CD8-positive, alpha-beta memory T cell (primary cell): ENCODE measurements at regions not wholly inside any gene's neighbourhood (a gene's known extent, or its start where the extent isn't known, plus 50 kb on each side); places are given as distances from the start of the nearest gene placed in this dataset.

Source experiments
- CTCF ChIA-PET: fragments of 350-600 bp; sonication (Branson Sonifier 250); formaldehyde crosslinking; loops from one replicate; lab custom pipeline; 2021; ENCODE audit warnings: antibody characterized with exemption; lab: Charles Lee
- POLR2A ChIA-PET: fragments of 350-600 bp; sonication (Branson Sonifier 250); formaldehyde crosslinking; loops from one replicate; lab custom pipeline; 2021; ENCODE audit warnings: antibody characterized with exemption; lab: Charles Lee
- DNase-seq, 5 donors: peaks; one replicate each; pipeline versions ENCODE4 v3.0.0 to v3.0.0-alpha.2; 2020 to 2022; ENCODE audit warnings: mixed read lengths in 1 of 5
- H3K27ac ChIP-seq: one replicate; pipeline ENCODE4 v1.7.0; 2013; ENCODE audit warnings: low read depth, mild to moderate bottlenecking, low read length, moderate library complexity
- H3K27me3 ChIP-seq: 2 replicates; pipeline ENCODE4 v1.7.0; 2013; ENCODE audit warnings: low read length, mild to moderate bottlenecking; ENCODE audit not compliant: insufficient read depth, poor library complexity, severe bottlenecking
- H3K36me3 ChIP-seq: 2 replicates; pipeline ENCODE4 v1.7.0; 2013; ENCODE audit warnings: mild to moderate bottlenecking, low read length, moderate library complexity; ENCODE audit not compliant: insufficient read depth
- H3K4me1 ChIP-seq: 2 replicates; pipeline ENCODE4 v1.7.0; 2013; ENCODE audit warnings: mild to moderate bottlenecking, low read length, moderate library complexity; ENCODE audit not compliant: insufficient read depth
- H3K4me3 ChIP-seq: 2 replicates; pipeline ENCODE4 v1.7.0; 2013; ENCODE audit warnings: mild to moderate bottlenecking, low read length
- H3K9me3 ChIP-seq: 2 replicates; pipeline ENCODE4 v1.7.0; 2013; ENCODE audit warnings: mild to moderate bottlenecking, low read length
- H3K27ac Mint-ChIP-seq, 8 donors: one replicate each; pipeline ENCODE4 v1.8.0; 2020 to 2021; ENCODE audit warnings: mixed read lengths in 8 of 8, mild to moderate bottlenecking in 6 of 8, inconsistent platforms in 3 of 8, moderate library complexity in 3 of 8
- H3K27me3 Mint-ChIP-seq, 2 donors: one replicate each; pipeline ENCODE4 v1.8.0; 2020 to 2021; ENCODE audit warnings: mixed read lengths in 2 of 2, mild to moderate bottlenecking in 1 of 2, moderate library complexity in 1 of 2
- H3K36me3 Mint-ChIP-seq, 3 donors: one replicate each; pipeline ENCODE4 v1.8.0; 2020 to 2021; ENCODE audit warnings: mixed read lengths in 3 of 3, inconsistent platforms in 1 of 3, mild to moderate bottlenecking in 1 of 3
- H3K4me1 Mint-ChIP-seq, 3 donors: one replicate each; pipeline ENCODE4 v1.8.0; 2020 to 2021; ENCODE audit warnings: mixed read lengths in 3 of 3, inconsistent platforms in 1 of 3, mild to moderate bottlenecking in 1 of 3
- H3K4me3 Mint-ChIP-seq, 7 donors: one replicate each; pipeline ENCODE4 v1.8.0; 2020 to 2021; ENCODE audit warnings: mixed read lengths in 7 of 7, mild to moderate bottlenecking in 6 of 7, moderate library complexity in 4 of 7, inconsistent platforms in 2 of 7
- H3K9me3 Mint-ChIP-seq, 5 donors: one replicate each; pipeline ENCODE4 v1.8.0; 2020 to 2022; ENCODE audit warnings: mixed read lengths in 5 of 5, mild to moderate bottlenecking in 3 of 5, moderate library complexity in 2 of 5, inconsistent platforms in 1 of 5

DNA sequence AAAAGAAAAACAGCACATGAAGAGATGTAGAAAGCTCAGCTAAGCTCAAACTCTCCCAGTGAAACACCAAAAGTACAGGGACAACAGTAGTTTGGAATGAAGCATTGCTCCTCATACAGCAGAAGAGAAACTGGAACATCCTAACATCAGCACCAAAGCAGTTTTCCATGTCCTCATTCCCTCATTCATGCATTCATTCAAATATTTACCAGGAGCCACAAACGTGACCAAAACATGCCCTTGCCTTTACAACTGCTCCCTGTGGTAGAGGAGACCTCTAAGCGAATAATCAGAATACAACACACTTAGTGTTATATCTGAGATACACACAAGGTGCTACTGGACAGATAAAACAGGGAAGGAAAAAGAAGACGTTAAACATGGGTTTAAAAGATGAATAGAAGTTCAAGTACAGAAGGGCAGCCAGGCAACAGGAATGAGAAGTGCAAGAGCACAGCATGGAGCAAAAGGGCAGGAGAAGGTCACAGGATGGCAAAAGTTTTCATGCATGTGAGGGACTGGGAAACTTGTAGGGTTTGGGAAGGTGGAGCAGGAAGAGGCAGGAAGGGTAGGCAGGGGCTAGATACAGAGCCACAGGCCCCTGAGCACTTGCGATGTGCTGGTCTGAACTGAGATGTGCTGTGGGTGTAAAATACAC is 58.5 kb upstream of the LMCD1 start:
- H3K27ac Mint-ChIP-seq: no peak overlapping the region
- peaks cover 3 to 20% of the 10 kb centered on the region in 2 donors for H3K27me3 Mint-ChIP-seq
- peaks cover 0 to 5% (median 4%) of the 10 kb centered on the region in 3 donors for H3K4me1 Mint-ChIP-seq
- no peak overlapping the region for H3K27ac ChIP-seq
- ChIA-PET POLR2A (no interaction called here), CTCF (no interaction called here)
- no peaks in the 10 kb centered on the region for H3K9me3 ChIP-seq
- no peak overlapping the region for H3K4me3 Mint-ChIP-seq
- no peaks in the 10 kb centered on the region for H3K4me1 ChIP-seq
- peaks cover 0 to 2% (median 0%) of the 10 kb centered on the region in 5 donors for H3K9me3 Mint-ChIP-seq
- H3K36me3 ChIP-seq: no peaks in the 10 kb centered on the region
- H3K36me3 Mint-ChIP-seq: no peaks in the 10 kb centered on the region
- H3K27me3 ChIP-seq: peaks cover 3% of the 10 kb centered on the region
- no peak overlapping the region for H3K4me3 ChIP-seq
- DNase-seq: no peak

- Mint-ChIP-seq H3K27me3 (peaks cover 3 to 20% of the 10 kb centered on the region in 2 donors), H3K4me3 (no peak overlapping the region), H3K27ac (no peak overlapping the region), H3K36me3 (no peaks in the 10 kb centered on the region), H3K9me3 (no peaks in the 10 kb centered on the region), H3K4me1 (peaks cover 0 to 5% (median 4%) of the 10 kb centered on the region in 3 donors)
- no peaks in the 10 kb centered on the region for H3K36me3 ChIP-seq
- H3K27me3 ChIP-seq: peaks cover 3% of the 10 kb centered on the region
- H3K9me3 ChIP-seq: no peaks in the 10 kb centered on the region
- H3K4me1 ChIP-seq: no peaks in the 10 kb centered on the region
- no peak overlapping the region for H3K27ac ChIP-seq
- no peak overlapping the region for H3K4me3 ChIP-seq
- no peak for DNase-seq
- ChIA-PET POLR2A (no interaction called here), CTCF (interaction anchor here (1.2 kb wide), 1 partner anchor 326 kb away, joined by 3 read pairs; the partner anchor contains the start of gene OXTR)
Observed at GRCh38 chr3:8443829-8444791, 57.5 kb upstream of the LMCD1 start.

DNA sequence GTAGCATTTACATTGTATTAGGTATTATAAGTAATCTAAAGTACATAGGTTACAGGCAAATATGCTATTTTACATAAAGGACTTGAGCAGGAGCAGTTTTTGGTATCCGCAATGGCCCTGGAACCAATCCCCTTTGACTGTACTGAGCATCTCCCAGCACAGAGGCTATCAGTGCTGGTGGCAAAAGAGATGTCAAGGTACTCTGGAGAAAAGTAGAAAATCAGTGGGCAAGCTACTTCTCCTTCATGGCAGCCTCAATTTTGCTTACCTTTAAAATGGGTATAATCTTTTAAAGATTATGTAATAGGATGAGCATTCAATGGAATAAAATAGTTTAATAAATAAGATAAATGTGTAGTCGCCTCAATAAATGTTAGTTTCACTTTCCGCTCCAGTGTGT is 56.7 kb upstream of the LMCD1 start:
- H3K27me3 ChIP-seq: peaks cover 3% of the 10 kb centered on the region
- no peaks in the 10 kb centered on the region for H3K9me3 ChIP-seq
- no peaks in the 10 kb centered on the region for H3K36me3 Mint-ChIP-seq
- no peak overlapping the region for H3K27ac Mint-ChIP-seq
- no peaks in the 10 kb centered on the region for H3K36me3 ChIP-seq
- H3K4me3 ChIP-seq: no peak overlapping the region
- H3K27ac ChIP-seq: no peak overlapping the region
- ChIA-PET CTCF (interaction anchor here (1.2 kb wide), 1 partner anchor 325 kb away, joined by 3 read pairs; the partner anchor contains the start of gene OXTR), POLR2A (no interaction called here)
- H3K4me3 Mint-ChIP-seq: no peak overlapping the region
- H3K4me1 Mint-ChIP-seq: peaks cover 0 to 5% (median 4%) of the 10 kb centered on the region in 3 donors
- peaks cover 3 to 20% of the 10 kb centered on the region in 2 donors for H3K27me3 Mint-ChIP-seq
- H3K4me1 ChIP-seq: no peaks in the 10 kb centered on the region
- H3K9me3 Mint-ChIP-seq: peaks cover 0 to 3% (median 0%) of the 10 kb centered on the region in 5 donors
- no peak for DNase-seq

DNA sequence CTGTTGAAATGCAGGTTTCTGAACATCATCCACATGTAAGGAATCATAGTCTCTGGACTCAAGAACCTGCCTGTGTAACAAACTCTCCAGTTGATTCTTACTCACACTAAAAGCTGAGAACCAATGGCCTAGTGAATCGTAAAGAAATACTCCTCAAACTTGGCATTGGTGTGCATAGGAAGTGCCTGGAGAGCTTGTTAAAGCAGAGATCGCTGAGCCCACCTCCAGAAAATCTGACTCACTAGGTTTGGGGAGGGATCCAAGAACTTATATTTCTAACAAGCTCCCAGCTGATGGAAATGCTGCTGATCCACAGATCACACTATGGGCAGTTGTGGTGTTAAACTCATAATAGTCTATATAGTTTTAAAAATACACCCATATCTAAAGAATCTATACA is 55.8 kb upstream of the LMCD1 start:
- ChIA-PET POLR2A (no interaction called here), CTCF (no interaction called here)
- Mint-ChIP-seq H3K4me1 (peaks cover 0 to 5% (median 4%) of the 10 kb centered on the region in 3 donors), H3K27ac (no peak overlapping the region), H3K4me3 (no peak overlapping the region), H3K27me3 (peaks cover 3 to 20% of the 10 kb centered on the region in 2 donors), H3K36me3 (no peaks in the 10 kb centered on the region), H3K9me3 (peaks cover 0 to 3% (median 0%) of the 10 kb centered on the region in 5 donors)
- Histone ChIP-seq H3K9me3 (no peaks in the 10 kb centered on the region), H3K4me3 (no peak overlapping the region), H3K27ac (no peak overlapping the region), H3K4me1 (no peaks in the 10 kb centered on the region), H3K36me3 (no peaks in the 10 kb centered on the region), H3K27me3 (peaks cover 3% of the 10 kb centered on the region)
- DNase-seq: no peak

DNA sequence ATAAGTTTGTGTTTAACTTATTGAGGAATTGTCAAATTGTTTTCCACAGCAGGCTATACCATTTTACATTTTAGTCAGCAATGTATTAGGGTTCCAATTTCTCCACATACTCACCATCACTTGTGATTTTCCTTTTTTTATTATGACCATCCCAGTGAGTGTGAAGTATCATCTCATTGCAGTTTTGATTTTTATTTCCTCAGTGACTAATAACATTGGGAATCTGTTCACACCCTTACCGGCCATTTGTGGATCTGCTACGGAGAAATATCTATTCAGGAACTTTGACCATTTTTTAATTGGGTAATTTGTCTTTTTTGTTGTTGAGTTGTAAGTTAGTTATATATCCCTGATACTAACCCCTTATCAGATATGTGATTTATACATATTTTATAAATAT is 54.8 kb upstream of the LMCD1 start:
- DNase-seq: no peak
- Mint-ChIP-seq H3K36me3 (no peaks in the 10 kb centered on the region), H3K27me3 (peaks cover 2 to 20% of the 10 kb centered on the region in 2 donors), H3K9me3 (peaks cover 0 to 3% (median 0%) of the 10 kb centered on the region in 5 donors), H3K4me3 (no peak overlapping the region), H3K4me1 (peaks cover 0 to 5% (median 4%) of the 10 kb centered on the region in 3 donors), H3K27ac (no peak overlapping the region)
- Histone ChIP-seq H3K9me3 (no peaks in the 10 kb centered on the region), H3K4me1 (no peaks in the 10 kb centered on the region), H3K27ac (no peak overlapping the region), H3K36me3 (no peaks in the 10 kb centered on the region), H3K4me3 (no peak overlapping the region), H3K27me3 (peaks cover 3% of the 10 kb centered on the region)
- CTCF ChIA-PET: no interaction called here
- POLR2A ChIA-PET: no interaction called here

DNA sequence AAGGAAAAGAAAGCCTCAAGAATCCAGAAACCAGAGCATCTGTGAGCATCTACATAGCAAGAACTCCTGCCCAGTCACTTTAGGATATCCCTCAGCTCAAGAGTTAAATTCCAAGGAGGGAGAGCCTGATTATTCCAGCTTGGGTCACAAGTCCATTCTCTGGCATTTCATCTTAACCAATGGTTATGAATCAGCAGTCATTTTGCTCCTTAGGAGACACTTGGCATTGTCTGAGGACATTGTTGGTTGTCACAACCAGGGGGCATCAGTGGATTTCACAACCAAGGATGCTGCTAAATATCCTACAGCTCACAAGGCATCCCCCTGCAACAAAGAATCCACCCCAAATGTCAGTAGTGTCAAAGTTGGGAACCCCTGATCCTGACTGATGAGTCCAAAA is 51.0 kb upstream of the LMCD1 start:
- CTCF ChIA-PET: no interaction called here
- Mint-ChIP-seq H3K4me3 (no peak overlapping the region), H3K27me3 (peaks cover 6 to 14% of the 10 kb centered on the region in 2 donors), H3K36me3 (no peaks in the 10 kb centered on the region), H3K9me3 (peaks cover 0 to 3% (median 0%) of the 10 kb centered on the region in 5 donors), H3K27ac (no peak overlapping the region), H3K4me1 (no peaks in the 10 kb centered on the region)
- no peak for DNase-seq
- Histone ChIP-seq H3K4me3 (no peak overlapping the region), H3K9me3 (no peaks in the 10 kb centered on the region), H3K36me3 (no peaks in the 10 kb centered on the region), H3K27ac (no peak overlapping the region), H3K27me3 (no peaks in the 10 kb centered on the region), H3K4me1 (no peaks in the 10 kb centered on the region)
- POLR2A ChIA-PET: no interaction called here

- Histone ChIP-seq H3K4me1 (no peaks in the 10 kb centered on the region), H3K9me3 (no peaks in the 10 kb centered on the region), H3K36me3 (no peaks in the 10 kb centered on the region), H3K27ac (no peak overlapping the region), H3K27me3 (no peaks in the 10 kb centered on the region), H3K4me3 (no peak overlapping the region)
- no peaks in the 10 kb centered on the region for H3K36me3 Mint-ChIP-seq
- H3K27ac Mint-ChIP-seq: no peak overlapping the region
- no peak for DNase-seq
- peaks cover 0 to 3% (median 0%) of the 10 kb centered on the region in 5 donors for H3K9me3 Mint-ChIP-seq
- no peak overlapping the region for H3K4me3 Mint-ChIP-seq
- ChIA-PET CTCF (no interaction called here), POLR2A (no interaction called here)
- no peaks in the 10 kb centered on the region for H3K4me1 Mint-ChIP-seq
- H3K27me3 Mint-ChIP-seq: peaks cover 6 to 7% of the 10 kb centered on the region in 2 donors
Observed at GRCh38 chr3:8451696-8452095, 49.9 kb upstream of the LMCD1 start.
